ENCODE measurements at regions not wholly inside any gene's neighbourhood (a gene's known extent, or its start where the extent isn't known, plus 50 kb on each side); places are given as distances from the start of the nearest gene placed in this dataset.

DNA sequence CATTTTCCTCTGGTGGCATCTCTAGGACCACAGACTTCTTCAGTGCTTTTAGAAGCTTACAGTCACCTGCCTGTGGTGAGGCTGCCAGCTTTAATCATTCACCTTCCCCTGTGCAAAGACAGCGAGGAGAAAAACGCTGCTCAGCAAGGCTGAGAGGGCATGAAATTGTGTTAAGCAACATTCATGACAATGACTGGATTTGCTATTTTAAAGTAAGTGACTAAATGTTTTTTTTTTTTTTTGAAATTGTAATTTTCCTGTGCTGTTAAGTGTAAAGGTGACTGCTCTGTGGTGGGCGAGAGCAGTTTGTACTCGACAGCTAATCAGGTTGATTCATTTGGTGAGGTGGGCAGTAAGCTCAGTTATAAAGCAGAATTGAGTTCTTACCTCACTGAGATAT lies 240.4 kb downstream of the NSUN3 start:
- H3K79me2 ChIP-seq (ENCODE audit: control insufficient read depth in 1 of 2, insufficient read depth in 2 of 2, low read length in 2 of 2), result no peaks in the 10 kb centered on the region
- no peaks in the 10 kb centered on the region for H3K79me1 ChIP-seq (ENCODE audit: low read depth, low read length)
- no peak overlapping the region for H3K14ac ChIP-seq (ENCODE audit: insufficient read length)
- H3K9me3 ChIP-seq (ENCODE audit: insufficient read depth in 2 of 2, low read depth in 1 of 2, low read length in 1 of 2), result no peaks in the 10 kb centered on the region
- H3K23ac ChIP-seq (ENCODE audit: insufficient read length), result no peak overlapping the region
- DNase-seq (ENCODE audit: low read depth in 1 of 2, low spot score in 2 of 2) (no peak), FAIRE-seq (no peak)
- no peak overlapping the region for H3K4me2 ChIP-seq (ENCODE audit: insufficient read depth in 1 of 2, low read depth in 2 of 2, low read length in 2 of 2)
- H3K4ac ChIP-seq (replicated peaks; ENCODE audit: insufficient read length, low read depth, low read length), result no peak overlapping the region
- CTCF ChIA-PET (ENCODE audit: partially characterized antibody), result interaction anchor here (0.6 to 2.6 kb wide), 6 partner anchors 14 to 413 kb away, joined by 3 to 12 read pairs (median 8); no protein-coding TSS in a partner anchor
- no peaks in the 10 kb centered on the region; a peak in 1 of 8 replicates for H3K36me3 ChIP-seq (ENCODE audit: control insufficient read depth in 2 of 4, insufficient read depth in 4 of 4, low read length in 3 of 4)
- no peak overlapping the region for H2AK5ac ChIP-seq (ENCODE audit: low read depth, low read length)
- H3K9ac ChIP-seq (replicated peaks in 1 of 4; ENCODE audit: extremely low read depth in 1 of 4, low read depth in 3 of 4, low read length in 3 of 4), result no peak overlapping the region
- H4K91ac ChIP-seq (replicated peaks; ENCODE audit: insufficient read length, low read length), result no peak overlapping the region
- no peak overlapping the region for H2AFZ ChIP-seq (ENCODE audit: low read length)
- 91% methylated on average over 4 of the region's 4 CpGs; no CpG with 5 or more reads in 1 of the 2 experiments for WGBS, 2 experiments (ENCODE audit: extremely low coverage in 1 of 2, insufficient coverage in 1 of 2, insufficient read length in 1 of 2, insufficient replicate concordance in 2 of 2, low coverage in 1 of 2, low lambda C conversion rate in 2 of 2, missing lambda C conversion rate in 1 of 2)
- H3K18ac ChIP-seq (ENCODE audit: extremely low read depth, low read length), result no peak overlapping the region
- H4K5ac ChIP-seq (ENCODE audit: insufficient read length, low read depth, low read length), result no peak overlapping the region
- no peaks in the 10 kb centered on the region for H4K20me1 ChIP-seq (replicated peaks in 1 of 2; ENCODE audit: control insufficient read depth in 1 of 2, insufficient read depth in 2 of 2, low read length in 2 of 2)
- H4K8ac ChIP-seq (ENCODE audit: extremely low read depth, insufficient read depth, low read length), result no peak overlapping the region
- H3K27me3 ChIP-seq (replicated peaks in 1 of 4; ENCODE audit: control insufficient read depth in 3 of 4, extremely low read depth in 1 of 4, insufficient read depth in 3 of 4, low read length in 3 of 4), result no peaks in the 10 kb centered on the region
- H2BK5ac ChIP-seq (ENCODE audit: low read depth, low read length), result no peak overlapping the region
- H3K4me1 ChIP-seq (replicated peaks in 1 of 4; ENCODE audit: control insufficient read depth in 3 of 4, insufficient read depth in 4 of 4, low read length in 3 of 4), result peaks cover 0 to 8% (median 4%) of the 10 kb centered on the region in 4 experiments; a peak in 3 of 7 replicates
- no peak overlapping the region for H3K4me3 ChIP-seq (ENCODE audit: extremely low read depth in 1 of 4, insufficient read depth in 2 of 4, low read depth in 3 of 4, low read length in 4 of 4)
- H3K27ac ChIP-seq (ENCODE audit: low read depth, low read length), result no peak overlapping the region
- H2BK120ac ChIP-seq (replicated peaks; ENCODE audit: low read depth, low read length), result no peak overlapping the region
- POLR2A ChIA-PET (ENCODE audit: partially characterized antibody), result interaction anchor here (0.6 kb wide), 1 partner anchor 1134 kb away, joined by 3 read pairs; no protein-coding TSS in a partner anchor
- H2BK20ac ChIP-seq (ENCODE audit: low read length), result no peak overlapping the region
- no peaks in the 10 kb centered on the region for H3K23me2 ChIP-seq (ENCODE audit: low read depth, low read length)
- no peak overlapping the region for H2BK15ac ChIP-seq (ENCODE audit: low read length)
- no peak overlapping the region for H3K56ac ChIP-seq (replicated peaks; ENCODE audit: insufficient read length, low read depth, low read length)
- H2BK12ac ChIP-seq (ENCODE audit: low read depth, low read length), result peak overlapping the region; percentile 5; the same call in 1 of the 2 replicates
- TF ChIP-seq POU5F1 (IDR thresholded peaks at IDR 0.05; ENCODE audit: low read depth, low read length), result no peak
- TF ChIP-seq, protein P1, sequence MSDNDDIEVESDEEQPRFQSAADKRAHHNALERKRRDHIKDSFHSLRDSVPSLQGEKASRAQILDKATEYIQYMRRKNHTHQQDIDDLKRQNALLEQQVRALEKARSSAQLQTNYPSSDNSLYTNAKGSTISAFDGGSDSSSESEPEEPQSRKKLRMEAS (IDR thresholded peaks at IDR 0.05), result no peak
- no peak for TF ChIP-seq CHD2 (IDR thresholded peaks at IDR 0.05; ENCODE audit: low read length)
- no peak for TF ChIP-seq TEAD4 (IDR thresholded peaks at IDR 0.05; ENCODE audit: low read depth, low read length)
- no peak for TF ChIP-seq NRF1 (IDR thresholded peaks at IDR 0.05; ENCODE audit: low read depth, low read length)
- no peak for TF ChIP-seq MAFK (IDR thresholded peaks at IDR 0.05; ENCODE audit: low read depth, low read length)
- TF ChIP-seq SIX5 (IDR thresholded peaks at IDR 0.05; ENCODE audit: low read depth, low read length), result no peak

Measured in H1 (cell line).